GM21423 (cell line): ENCODE measurements at regions not wholly inside any gene's neighbourhood (a gene's known extent, or its start where the extent isn't known, plus 50 kb on each side); places are given as distances from the start of the nearest gene placed in this dataset.
A peak's percentile ranks its signal among the peaks of the same experiment; 100 is the strongest.

Experiments used
- ATAC-seq: cut with Tn5 transposase; IDR thresholded peaks from one replicate; pipeline ENCODE4 v1.9.1; 2021; ENCODE audit warnings: mild to moderate bottlenecking, moderate library complexity; ENCODE audit not compliant: unreplicated experiment

DNA sequence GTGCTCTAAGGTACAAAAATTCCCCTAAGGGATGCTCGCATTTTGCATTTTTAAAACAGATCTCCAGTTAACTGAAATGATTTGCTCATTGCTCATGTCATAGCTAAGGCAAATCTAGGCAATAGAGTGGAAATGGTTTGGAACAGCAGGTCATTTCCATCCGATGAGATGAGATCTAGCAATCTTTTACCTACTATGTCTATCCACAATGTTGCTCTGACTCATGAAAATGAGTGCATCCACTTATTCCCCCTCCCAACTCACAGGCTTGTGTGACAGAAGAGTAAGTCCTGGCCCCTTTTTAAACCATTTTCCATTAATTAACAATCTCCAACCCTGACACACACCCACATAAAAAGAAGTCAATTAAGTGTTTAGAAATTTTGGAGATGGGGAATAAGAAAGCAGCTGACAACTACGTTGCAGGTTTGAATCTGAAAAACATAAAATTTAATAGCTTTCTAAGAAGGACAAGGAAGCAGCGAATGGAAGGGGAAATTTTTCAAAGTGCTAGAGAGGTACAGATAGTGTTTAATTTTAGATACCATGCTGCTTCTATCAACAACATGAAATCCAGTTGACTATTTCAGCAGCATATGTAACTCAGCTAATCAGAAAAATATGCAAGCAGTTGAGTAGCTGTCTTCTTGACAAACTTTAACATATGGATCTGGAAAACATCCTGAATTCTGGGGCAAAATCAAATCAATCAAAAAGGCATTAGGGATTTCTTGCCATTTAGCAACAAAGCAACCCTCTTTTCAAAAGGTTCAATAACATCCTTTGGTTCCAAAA lies 112.0 kb downstream of the TMCO5A start:
- no peak for ATAC-seq

DNA sequence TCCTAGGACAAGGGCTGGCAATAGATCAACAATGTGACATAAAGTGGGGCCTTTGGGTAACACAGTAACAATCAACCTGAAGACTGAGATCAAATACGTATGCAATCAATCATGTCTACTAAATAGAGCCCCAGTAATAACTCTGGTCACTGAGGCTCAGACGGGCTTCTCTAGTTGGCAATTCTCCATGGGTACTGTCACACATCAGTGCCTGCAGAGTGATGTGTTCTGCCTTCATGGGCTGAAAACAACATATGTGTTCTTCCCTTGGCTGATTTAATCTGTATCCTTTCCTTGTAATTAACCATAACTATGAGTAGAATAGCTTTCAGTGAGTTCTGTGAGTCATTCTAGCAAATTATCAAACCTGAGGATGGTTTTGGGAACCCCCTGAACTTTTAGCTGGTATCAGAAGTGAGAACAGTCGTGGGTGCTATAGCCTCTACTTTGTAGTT lies 113.6 kb downstream of the TMCO5A start:
- ATAC-seq: peak; percentile 77

DNA sequence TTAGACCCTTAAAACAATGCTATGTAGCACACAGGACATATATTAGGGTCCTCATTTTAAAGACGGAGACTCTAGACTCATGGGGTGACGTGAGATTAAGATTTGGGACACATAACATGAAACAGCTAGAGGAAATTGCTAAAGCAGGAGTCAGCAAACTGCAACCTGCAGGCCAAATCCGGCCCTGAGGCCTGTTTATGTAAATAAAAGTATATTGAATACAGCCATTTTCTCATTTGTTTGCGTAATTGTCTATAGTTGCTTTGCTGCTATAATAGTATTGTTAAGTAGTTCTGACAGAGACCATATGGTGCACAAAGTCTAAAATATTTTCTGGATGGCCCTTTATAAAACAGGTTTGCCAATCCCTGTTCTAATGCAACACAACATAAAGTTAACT lies 115.5 kb downstream of the TMCO5A start:
- no peak for ATAC-seq

DNA sequence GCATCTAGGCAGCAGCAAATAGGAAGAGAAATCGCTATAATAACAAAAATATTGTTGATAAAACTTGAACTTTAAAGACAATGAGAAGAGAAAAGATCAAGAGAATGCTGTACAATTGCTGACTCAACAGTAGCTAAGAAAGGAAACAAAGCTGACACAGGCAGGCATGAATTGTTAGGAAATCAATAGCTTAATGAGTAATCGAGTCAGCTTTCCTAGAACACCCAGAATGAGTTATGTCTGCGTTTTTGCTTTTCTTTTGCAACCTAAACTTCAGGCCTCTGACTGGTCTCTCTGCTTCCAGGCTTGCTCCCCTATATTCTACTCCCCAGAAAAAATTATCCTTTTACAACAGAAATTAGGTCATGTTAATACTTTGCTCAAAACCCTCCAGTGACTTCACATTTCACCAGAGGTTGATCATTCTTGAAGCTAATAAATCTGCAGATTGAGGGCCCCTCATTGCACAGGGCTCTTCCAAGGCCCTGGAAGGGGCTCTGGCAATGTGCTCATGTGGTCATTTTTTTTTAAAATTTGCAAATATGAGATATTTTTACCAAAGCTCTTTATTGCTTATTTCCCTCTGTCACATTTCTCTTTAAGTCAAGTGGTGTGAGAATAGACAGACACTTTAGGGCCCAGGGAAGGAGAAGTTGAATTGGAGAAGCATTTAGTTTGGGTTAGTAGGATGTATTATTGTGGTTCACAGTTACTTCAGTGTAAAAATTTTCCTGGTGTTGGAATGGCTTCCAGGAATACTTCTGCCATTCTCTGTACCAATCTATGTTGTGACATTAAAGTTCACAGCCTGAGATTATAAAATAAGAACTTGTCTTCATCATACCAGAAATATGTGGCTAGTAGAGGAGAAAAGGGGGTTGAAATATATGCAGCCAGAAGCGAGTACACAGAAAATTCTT lies 116.3 kb downstream of the TMCO5A start:
- no peak for ATAC-seq

DNA sequence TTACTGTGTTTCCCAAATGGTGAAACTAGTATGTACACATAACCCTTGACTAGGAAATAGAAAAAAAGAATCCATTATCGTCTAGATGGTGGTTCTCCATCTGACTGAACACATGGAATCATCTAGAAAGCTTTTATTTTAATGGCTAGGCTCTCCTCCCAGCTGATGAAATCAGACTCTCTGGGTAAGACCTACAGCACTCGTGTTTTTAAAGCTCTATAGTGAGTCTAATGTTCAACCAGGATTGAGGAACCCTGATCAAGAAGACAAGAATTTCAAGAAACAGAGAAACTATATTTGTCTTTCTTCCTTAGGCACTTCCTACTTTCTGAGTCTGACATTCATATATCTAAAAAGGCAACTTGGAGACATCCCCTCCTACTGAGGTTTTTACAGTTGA lies 118.8 kb downstream of the TMCO5A start:
- ATAC-seq: no peak

DNA sequence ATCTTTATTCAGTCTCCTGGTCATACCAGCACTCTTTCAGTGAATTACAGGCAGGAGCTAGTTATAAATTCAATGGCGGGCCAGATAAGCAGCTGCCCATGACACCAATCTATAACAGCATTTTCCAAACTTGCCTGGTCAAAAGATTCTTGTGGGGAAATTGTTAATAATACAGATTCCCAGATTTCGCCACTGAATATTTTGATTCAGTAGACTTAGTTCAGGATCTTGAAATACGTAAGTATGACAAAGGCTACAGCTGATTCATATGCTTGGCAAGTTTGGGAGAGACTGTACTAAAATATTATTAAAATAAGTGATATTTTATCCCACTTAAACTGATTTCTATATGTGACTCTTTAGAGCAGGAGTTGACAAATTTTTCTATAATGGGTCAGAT lies 119.3 kb downstream of the TMCO5A start:
- no peak for ATAC-seq

DNA sequence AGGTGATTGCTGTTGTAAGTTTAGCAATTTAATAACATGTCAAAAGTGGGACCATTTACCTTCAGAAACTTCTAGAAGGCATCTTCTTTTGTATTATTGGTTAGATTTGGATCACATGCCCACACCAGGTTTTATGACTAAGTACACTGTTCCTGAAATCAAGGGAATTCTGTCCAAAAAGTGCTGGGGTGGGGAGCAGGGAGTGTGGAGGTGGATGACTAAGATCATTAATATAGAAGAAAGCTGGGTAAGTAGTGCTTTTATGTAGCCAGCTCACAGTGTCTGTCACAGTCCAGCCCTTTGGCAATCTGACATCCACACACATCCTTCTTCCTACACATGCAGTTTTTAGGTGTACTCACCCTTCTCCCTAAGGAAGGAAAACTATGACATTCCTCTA lies 120.0 kb downstream of the TMCO5A start:
- no peak for ATAC-seq

DNA sequence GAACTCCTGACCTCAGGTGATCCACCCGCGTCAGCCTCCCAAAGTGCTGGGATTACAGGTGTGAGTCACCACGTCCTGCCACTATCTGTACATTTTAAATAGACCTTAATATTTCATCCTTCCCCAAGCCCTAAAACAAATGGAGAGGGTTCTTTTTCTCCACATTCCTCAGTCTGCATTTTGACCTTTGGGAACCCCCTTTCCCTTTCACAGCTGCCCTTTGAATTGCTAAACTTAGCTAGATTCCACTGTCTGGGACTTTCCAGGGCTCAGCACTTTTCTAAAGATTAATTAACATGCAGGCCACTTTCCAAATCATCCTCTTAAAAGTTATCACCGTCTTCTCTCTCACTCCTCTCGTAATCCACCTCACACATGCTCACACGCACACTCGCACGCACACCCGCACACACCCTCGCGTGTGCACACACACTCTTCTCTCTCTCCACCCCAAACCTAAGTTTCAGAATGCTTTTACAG lies 124.2 kb downstream of the TMCO5A start:
- no peak for ATAC-seq

DNA sequence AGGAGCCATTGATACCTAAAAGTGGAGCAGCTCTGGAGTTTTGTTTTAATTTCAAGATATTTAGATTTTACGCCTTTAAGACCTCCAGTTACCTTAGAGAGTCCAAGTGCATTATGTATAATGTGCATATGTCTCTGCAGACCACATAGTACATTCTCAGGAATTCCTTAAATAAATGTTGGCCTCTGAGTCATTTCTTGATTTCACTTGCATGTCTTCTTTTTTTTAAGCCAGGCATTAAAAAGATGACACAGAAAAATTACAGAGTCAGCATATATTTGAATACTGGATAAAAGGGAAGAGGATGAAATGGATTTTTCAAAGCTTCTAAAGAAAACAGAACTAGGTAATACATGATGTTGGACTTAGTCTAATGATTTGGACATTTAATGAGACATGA lies 125.2 kb downstream of the TMCO5A start:
- ATAC-seq: no peak

DNA sequence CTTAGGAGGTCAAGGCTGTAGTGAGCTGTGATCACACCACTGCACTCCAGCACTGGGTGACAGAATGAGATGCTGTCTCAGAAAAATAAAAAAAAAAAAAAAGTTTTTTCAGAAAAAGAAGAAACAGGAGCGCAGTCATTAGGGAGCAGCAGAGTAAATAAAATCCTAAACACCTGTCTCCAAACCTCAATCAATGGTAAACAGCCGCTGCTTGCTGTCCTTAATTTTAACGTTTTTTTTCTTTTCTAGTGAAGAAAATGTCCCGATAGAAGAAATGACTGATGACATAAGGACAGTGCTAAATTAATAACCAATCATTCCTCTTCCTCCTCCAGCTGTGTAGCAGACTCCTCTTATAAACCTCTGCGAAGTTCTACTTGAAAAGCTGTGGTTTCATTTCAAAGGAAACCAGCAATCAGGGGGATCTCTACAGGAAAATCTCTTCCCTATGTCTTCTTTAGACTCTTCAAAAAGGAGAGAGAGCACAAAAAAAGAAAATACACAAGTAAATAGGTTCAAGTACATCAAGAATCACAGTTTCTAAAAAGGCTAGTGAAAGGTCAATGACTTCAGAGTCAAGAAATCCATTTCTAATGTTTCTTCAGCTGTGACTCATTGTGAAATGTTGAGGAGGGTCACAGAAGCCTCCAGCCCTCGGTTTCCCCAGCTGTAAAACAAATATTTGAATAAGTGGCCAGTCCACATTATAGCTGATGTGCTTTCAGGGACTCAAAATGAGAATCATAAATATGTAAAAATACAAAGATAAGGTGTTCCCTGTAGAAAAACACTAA lies 127.6 kb downstream of the TMCO5A start:
- ATAC-seq: no peak

DNA sequence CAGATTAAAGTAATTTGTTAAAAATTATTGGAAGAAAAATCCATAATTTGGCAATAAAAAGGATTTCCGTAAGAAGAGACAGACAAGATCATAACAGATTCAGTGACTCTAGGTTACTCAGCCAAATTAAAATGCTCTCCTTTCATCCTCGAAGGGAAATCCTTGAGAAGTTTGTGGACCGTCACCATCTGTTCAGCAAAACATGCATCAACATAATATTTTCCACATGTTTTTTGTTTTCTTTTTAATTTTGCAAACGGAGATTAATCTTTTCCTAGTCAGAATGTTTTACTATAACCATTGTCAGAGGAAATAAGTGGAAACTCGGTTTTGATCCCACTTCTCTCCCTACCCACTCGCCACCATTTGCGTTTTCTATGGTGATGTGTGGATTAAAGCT lies 128.3 kb downstream of the TMCO5A start:
- ATAC-seq: no peak

DNA sequence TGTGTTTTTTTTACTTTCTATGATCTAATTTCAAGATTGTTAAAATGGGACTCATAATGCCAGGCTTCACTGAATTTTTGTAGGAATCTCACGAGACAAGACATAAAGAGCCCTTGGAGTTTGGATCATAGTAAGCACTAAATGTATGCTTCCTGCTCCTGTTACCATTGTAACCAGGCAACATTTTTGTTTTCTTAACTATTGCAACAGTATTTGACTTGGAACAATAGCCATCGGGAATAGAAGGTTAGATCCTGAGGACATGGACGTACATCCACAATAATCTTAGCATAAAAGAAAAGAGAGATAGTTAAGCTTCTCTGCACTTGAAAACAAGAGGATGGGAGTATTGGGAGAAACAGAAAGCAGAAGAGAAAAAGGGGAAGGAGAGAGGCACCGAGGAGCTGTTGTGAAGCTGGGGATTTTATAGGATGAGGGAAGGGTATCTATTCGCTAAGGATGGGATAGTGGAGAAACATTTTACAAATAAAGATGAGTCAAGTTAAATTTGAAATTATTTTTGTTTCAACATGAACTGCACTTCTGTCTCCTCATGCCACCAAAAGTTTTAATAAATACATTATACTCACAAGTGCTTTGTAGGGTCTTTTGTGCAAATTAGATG lies 131.4 kb downstream of the TMCO5A start:
- ATAC-seq: no peak

DNA sequence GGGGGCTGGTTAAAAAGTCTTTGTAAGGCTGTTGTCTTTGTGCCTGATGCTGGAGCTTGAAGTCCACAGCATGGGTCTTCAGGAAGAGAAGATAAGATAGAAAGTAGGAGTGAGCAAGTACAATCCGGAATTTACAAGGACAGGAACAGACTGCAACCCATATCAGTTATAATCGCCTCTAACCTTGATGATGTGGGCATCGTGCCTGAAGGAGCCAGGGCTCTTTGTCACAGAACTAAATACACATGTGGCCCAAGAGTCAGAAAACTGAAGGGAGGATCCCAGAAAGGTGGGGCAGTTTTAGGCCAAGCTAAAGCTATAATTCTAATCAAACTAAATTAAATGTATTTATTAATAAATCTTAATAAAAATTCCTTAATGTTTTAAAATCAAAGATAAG lies 132.2 kb downstream of the TMCO5A start:
- no peak for ATAC-seq

DNA sequence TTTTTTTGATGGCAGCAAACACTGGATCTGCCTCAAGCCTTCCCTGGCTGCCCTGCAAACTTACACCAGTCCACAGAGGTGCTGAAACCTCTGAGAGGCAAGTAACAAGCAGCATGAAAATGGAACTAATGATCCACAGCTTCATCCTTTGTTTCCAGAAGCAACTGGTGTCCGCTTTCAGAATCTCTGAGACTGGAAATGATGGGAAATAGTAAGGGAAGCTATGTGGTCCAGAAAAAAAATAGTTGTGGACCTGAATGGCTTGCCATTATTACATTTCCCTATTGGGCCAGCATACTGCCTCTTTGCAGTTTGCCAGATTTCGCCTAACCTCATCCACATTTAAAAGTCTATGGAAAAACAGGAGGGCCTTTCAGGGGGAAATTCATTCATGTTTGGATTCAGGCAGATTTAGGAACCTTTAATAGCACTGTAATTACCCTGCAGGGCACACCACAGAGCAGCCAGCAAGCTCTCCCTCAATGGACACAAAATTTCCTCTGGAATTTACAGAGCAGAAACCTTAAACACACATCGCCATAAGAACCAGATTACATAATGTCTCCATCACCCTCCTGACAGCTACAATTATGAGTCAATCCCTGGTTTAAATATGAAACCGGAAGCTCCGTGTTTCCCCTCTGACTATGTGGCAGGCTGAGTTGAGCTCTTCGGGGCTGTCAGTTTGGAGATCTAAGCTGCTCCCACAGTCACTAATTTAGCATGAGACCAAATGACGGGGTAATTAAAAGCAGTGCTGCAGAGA lies 134.4 kb downstream of the TMCO5A start:
- ATAC-seq: peak; percentile 87

DNA sequence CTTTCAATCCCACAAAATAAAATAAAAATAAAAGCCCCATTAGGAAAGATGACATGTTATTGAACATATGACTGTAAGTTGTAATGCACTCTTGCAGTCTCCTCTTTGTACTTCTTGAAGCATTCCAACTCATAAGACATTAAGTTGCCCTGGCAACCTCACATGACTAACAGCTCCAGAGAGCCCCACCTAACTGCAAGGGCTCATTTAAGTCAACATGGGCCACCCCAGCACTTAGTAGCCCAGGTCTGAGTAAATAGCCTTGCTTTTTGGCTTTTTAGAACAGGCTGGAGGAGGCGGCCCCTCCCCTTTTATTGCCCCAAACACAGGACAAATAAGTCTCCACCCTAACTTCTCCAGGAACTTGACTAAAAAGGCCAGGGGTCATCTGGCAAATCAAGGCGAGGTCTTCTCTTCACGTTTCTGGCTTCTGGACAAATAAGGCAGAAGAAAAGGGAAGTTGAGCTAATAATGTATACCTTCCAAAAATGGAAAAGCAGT lies 135.1 kb downstream of the TMCO5A start:
- ATAC-seq: no peak

DNA sequence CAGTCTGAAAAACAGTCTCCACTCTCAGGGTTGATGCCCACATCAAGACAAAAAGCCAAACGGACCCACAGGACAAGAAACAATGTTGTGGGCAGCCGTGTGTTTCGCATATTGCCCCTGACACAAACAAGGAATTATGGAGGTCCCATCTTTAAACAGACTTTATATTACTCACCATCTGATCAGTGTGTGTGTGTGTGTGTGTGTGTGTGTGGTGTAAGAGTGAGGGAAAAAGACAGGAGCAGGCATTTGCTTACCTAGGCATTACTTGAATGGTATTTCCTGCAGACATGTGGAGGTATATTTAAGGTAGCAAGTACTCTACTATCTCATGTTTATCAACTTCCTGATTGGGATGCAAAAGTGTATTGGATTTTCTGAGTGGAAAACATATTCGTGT lies 136.3 kb downstream of the TMCO5A start:
- ATAC-seq: no peak

DNA sequence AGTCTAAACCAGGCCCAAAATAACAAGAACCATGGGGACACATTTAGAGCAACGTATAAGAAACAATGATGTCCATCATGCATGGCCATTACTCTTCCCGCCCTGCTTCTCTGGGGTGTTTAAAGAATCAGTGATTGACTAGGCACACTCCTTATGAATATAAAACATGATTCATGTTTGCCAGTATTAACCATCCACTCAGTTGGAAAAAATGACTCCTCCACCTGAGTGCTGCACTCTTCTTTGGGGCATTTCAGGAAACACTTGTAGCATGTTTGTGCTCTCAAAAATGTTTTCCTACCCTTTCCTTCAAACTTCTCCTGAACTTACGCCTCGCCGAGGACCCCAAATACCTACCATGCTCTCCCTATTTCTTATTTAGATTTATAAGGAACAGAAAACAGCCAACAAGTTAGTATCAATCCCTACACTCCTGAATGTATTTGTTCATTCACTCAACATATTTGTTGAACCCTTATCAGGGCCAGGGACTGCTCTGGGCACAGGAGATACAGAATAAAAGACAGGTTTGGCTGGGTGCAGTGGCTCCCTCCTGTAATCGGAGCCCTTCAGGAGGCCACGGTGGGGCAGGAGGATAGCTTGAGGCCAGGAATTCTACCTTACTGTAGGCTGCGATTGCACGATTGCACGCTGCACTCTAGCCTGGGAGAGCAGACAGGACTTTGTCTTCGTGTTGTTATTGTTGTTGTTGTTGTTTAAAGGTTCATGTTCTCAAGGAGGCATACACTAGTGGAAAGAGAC lies 137.0 kb downstream of the TMCO5A start:
- ATAC-seq: no peak

DNA sequence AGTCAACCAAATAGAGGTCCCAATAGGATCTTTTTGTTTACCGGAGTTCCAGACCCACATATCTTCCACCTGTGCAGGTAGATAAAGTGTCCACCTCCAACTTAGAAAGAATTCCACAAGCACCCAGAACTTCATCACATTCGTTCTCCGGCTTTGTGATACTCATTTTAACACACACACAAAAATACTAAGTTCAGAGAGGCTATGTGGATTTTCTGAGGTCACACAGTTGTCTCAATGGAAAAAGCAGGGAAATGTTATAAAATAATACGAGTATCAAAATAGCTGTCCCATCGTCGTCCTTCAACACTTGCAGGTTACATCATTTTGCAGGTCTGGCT lies 137.5 kb downstream of the TMCO5A start:
- ATAC-seq: no peak
